Heart right ventricle (tissue), 16 donors: ENCODE measurements at regions not wholly inside any gene's neighbourhood (a gene's known extent, or its start where the extent isn't known, plus 50 kb on each side); places are given as distances from the start of the nearest gene placed in this dataset.

Source experiments
- ATAC-seq, 8 donors: fragments of 200-7000 bp; cut with Tn5 transposase; one replicate each; pipeline ENCODE4 v1.9.1; 2020; ENCODE audit warnings: mild to moderate bottlenecking in 8 of 8, moderate library complexity in 8 of 8, moderate number of reproducible peaks in 1 of 8
- DNase-seq, 2 donors: peaks; one replicate each; pipeline ENCODE4 v3.0.0-alpha.2; 2020
- H3K27ac ChIP-seq, 10 donors: fragments of 200-600 bp; sonication (generic) in 2 of 10; one replicate each; pipeline versions ENCODE4 v1.5.0 to v1.8.0; 2020 to 2022; ENCODE audit warnings: mild to moderate bottlenecking in 3 of 10
- H3K27me3 ChIP-seq, 7 donors: fragments of 200-600 bp; one replicate each; pipeline ENCODE4 v1.8.0; 2021 to 2022; ENCODE audit warnings: mild to moderate bottlenecking in 2 of 7
- H3K36me3 ChIP-seq, 9 donors: fragments of 200-600 bp; sonication (generic) in 1 of 9; one replicate each; pipeline versions ENCODE4 v1.5.0 to v1.8.0; 2020 to 2022; ENCODE audit warnings: mild to moderate bottlenecking in 2 of 9
- H3K4me1 ChIP-seq, 9 donors: fragments of 200-600 bp; sonication (generic) in 1 of 9; one replicate each; pipeline versions ENCODE4 v1.5.0 to v1.8.0; 2020 to 2022; ENCODE audit warnings: mild to moderate bottlenecking in 4 of 9
- H3K4me3 ChIP-seq, 10 donors: fragments of 200-600 bp; sonication (generic) in 2 of 10; one replicate each; pipeline versions ENCODE4 v1.5.0 to v1.8.0; 2020 to 2022; ENCODE audit warnings: mild to moderate bottlenecking in 7 of 10, moderate library complexity in 2 of 10
- H3K9me3 ChIP-seq, 11 donors: fragments of 200-600 bp in 10 of 11; sonication (generic) in 2 of 11; one replicate each; pipeline versions ENCODE4 v1.5.0 to v1.8.0; 2013 to 2022; ENCODE audit warnings: mild to moderate bottlenecking in 2 of 11, control low read depth in 1 of 11, moderate library complexity in 1 of 11
- WGBS, 2 donors: extraction: QIAGEN DNeasy Blood & Tissue Kit; methylation state at CpG; one replicate each; pipeline ENCODE4 v1.1.7; 2013; ENCODE audit warnings: inconsistent platforms in 1 of 2; 5-methylcytosine and 5-hydroxymethylcytosine counted together
- intact Hi-C, 10 donors: fragments of 100-400 bp; cut with DNase I; formaldehyde crosslinking; loops; one replicate each; pipeline versions ENCODE4 v1.11.1 to v1.14.2; 2022
- TF ChIP-seq, protein P1 (sequence below), 9 donors: fragments of 200-600 bp; sonication (generic) in 2 of 9; IDR thresholded peaks; one replicate each; pipeline versions ENCODE4 v1.5.0 to v1.8.0; 2021 to 2022; ENCODE audit warnings: antibody characterized with exemption in 9 of 9, mild to moderate bottlenecking in 5 of 9, moderate library complexity in 1 of 9
- donor health status: Arrhythmogenic right ventricular cardiomyopathy.
- donor health status: ischemic (EF 13 %, LVEDD 7.1; RV severe dilation, severe dysfunction).
- donor health status: healthy with polysubstance abuse.
- donor health status: DM: no; HTN: yes; CAD: no.
- donor health status: DM: no; HTN: no; CAD: no.
- donor health status: ischemic (EF 25% LVEDD 6.9; RV normal size, moderate dysfunction).
- donor health status: ischemic (EF 25% LVEDD 5.7; RV mildly dilated, moderate dysfunction).
- donor health status: healthy.
- donor health status: DM: yes; HTN: yes; CAD: no.
- donor health status: Ischemic cardiomyopathy.
- donor health status: ischemic (EF 35%, LVEDD 5.7; RV mildly dilated, moderate dysfunction).
- donor health status: nonischemic (EF 11% LVEDD 7.7; RV severe dilation, severe dysfunction).
- donor health status: DM: yes; HTN: yes; CAD: no.
- donor health status: PGD.
- donor health status: ischemic (EF 29% LVEDD 5.4; RV normal size, mild dysfunction).
- donor health status: nonischemic (EF 23%, LVEDD 6.1; RV moderate dilation, normal function).

DNA sequence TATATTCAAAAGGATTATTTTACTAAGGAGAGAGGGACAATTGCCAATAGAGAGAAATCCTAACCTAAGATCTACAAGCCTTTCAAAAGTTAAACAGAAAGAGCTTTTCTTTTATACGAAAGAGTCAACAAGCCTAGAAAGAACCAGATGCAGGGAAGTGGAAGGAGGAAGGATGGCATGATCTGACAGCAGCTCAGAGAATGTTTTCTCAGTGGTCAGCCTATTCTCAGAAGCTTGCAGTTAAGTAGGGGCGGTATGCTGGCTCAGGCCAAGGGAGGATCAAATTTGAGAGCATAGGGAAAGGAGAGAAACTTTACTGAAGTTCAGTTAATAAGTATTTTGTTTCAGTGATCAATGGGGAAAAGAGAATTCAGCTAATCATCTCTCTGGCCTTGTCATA is 88.0 kb upstream of the FTMT start:
- 75 to 76% methylated on average over 2 of the region's 2 CpGs for WGBS, 2 donors
- Histone ChIP-seq H3K4me1 (no peaks in the 10 kb centered on the region), H3K27me3 (no peaks in the 10 kb centered on the region), H3K36me3 (no peaks in the 10 kb centered on the region), H3K4me3 (no peak overlapping the region), H3K9me3 (no peaks in the 10 kb centered on the region), H3K27ac (no peak overlapping the region)
- intact Hi-C loops = loop anchor here in 1 of 10 donors (10.0 kb wide), 1 partner anchor 59 kb away; no protein-coding TSS in a partner anchor
- TF ChIP-seq, protein P1, sequence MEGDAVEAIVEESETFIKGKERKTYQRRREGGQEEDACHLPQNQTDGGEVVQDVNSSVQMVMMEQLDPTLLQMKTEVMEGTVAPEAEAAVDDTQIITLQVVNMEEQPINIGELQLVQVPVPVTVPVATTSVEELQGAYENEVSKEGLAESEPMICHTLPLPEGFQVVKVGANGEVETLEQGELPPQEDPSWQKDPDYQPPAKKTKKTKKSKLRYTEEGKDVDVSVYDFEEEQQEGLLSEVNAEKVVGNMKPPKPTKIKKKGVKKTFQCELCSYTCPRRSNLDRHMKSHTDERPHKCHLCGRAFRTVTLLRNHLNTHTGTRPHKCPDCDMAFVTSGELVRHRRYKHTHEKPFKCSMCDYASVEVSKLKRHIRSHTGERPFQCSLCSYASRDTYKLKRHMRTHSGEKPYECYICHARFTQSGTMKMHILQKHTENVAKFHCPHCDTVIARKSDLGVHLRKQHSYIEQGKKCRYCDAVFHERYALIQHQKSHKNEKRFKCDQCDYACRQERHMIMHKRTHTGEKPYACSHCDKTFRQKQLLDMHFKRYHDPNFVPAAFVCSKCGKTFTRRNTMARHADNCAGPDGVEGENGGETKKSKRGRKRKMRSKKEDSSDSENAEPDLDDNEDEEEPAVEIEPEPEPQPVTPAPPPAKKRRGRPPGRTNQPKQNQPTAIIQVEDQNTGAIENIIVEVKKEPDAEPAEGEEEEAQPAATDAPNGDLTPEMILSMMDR (IDR thresholded peaks at IDR 0.05) = no peak
- ATAC-seq (no peak), DNase-seq (no peak)

DNA sequence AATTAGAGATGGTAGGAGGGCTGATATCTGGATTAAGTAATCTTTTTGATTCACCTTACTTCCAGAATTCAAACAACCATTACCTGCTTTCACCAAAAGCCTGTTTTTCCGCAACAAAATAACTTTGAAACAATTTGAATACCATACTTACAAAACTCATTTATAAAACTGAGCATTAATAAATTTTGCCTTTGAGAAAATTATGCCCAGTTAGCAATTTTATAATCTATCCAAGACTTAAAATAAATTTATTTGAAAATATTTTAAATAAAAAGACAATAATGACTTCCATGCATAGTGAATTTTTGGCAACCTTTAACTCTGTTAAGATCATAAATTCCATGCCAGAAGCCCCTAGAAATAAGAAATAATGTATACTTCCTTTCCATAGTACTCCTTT is 71.3 kb upstream of the FTMT start:
- ATAC-seq = no peak
- Histone ChIP-seq H3K4me3 (no peak overlapping the region), H3K4me1 (no peaks in the 10 kb centered on the region), H3K27ac (no peak overlapping the region), H3K9me3 (no peaks in the 10 kb centered on the region), H3K27me3 (no peaks in the 10 kb centered on the region), H3K36me3 (no peaks in the 10 kb centered on the region)
- TF ChIP-seq, protein P1 (IDR thresholded peaks at IDR 0.05) = no peak
- intact Hi-C loops = no loop called here
- 88 to 95% methylated on average over 1 of the region's 1 CpG for WGBS, 2 donors
- DNase-seq = no peak

DNA sequence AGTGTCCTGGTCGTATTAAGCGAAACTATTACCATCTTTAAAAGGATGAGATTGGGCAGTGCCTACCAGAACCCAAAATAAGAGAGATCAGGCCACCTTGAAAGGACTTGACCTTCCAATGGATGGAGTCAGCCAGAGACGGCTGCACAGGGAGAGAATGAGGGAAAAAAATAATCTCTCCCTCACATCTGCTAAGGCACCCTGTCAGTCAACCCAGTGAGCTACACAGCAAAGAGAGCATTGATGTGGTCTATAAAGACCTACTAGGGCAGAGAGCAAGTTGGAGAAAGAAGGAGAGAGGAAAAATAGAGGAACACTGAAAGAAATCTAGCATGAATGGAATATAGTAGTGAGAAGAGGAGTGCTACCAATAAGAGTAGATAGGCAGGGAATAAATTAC is 68.0 kb upstream of the FTMT start:
- Histone ChIP-seq H3K4me1 (no peaks in the 10 kb centered on the region), H3K36me3 (no peaks in the 10 kb centered on the region), H3K27me3 (no peaks in the 10 kb centered on the region), H3K9me3 (no peaks in the 10 kb centered on the region), H3K4me3 (no peak overlapping the region), H3K27ac (no peak overlapping the region)
- WGBS, 2 donors = 76 to 85% methylated on average over 3 of the region's 3 CpGs
- intact Hi-C loops = no loop called here
- DNase-seq = no peak
- ATAC-seq = no peak
- TF ChIP-seq, protein P1 (IDR thresholded peaks at IDR 0.05) = no peak

DNA sequence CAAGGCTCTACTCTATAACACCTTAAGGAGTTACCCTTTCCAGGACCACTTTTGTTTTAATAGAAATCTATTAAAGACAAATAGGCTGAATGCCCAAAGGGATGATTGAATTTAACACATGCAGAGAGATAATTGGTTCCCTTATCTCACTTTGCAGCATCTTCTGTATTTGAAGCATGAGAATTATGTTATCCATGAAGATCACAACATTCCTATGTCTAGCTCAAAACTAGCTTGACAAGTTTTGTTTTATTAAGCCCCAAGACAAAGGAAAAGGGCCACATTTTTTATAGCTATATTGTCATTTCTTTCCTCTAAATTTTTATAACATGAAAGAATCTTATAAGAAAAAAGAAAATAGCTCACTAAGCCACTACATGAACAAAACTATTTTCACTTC is 57.9 kb upstream of the FTMT start:
- peaks cover 0 to 12% (median 0%) of the 10 kb centered on the region in 11 donors for H3K9me3 ChIP-seq
- TF ChIP-seq, protein P1 (IDR thresholded peaks at IDR 0.05) = no peak
- no peaks in the 10 kb centered on the region for H3K36me3 ChIP-seq
- intact Hi-C loops = no loop called here
- DNase-seq (no peak), ATAC-seq (no peak)
- H3K4me3 ChIP-seq = no peak overlapping the region
- no peak overlapping the region for H3K27ac ChIP-seq
- H3K4me1 ChIP-seq = no peaks in the 10 kb centered on the region
- H3K27me3 ChIP-seq = no peaks in the 10 kb centered on the region

DNA sequence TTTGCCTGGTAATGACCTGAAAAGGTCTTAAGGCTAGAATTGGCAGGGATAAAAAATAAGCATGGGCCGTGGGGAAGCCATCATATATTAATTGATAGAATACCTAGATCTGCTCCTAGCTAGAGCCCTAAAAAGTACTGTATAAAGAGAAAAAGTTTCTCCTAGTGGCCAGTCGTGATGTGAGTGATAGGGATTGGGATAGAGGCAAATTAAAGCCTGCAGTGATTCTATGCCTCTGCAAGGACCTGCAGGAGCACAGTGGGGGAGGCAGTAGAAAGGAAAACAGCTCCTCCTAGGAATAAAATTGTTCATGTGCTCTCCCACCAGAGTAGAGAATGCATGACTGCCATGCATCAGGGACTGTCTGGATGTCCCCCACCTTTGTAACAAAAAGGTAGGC is 56.2 kb upstream of the FTMT start:
- Histone ChIP-seq H3K36me3 (no peaks in the 10 kb centered on the region), H3K9me3 (peaks cover 0 to 5% (median 0%) of the 10 kb centered on the region in 11 donors), H3K4me1 (no peaks in the 10 kb centered on the region), H3K4me3 (no peak overlapping the region), H3K27ac (no peak overlapping the region), H3K27me3 (no peaks in the 10 kb centered on the region)
- WGBS, 2 donors = 49 to 55% methylated on average over 2 of the region's 2 CpGs
- DNase-seq (no peak), ATAC-seq (no peak)
- intact Hi-C loops = no loop called here
- TF ChIP-seq, protein P1 (IDR thresholded peaks at IDR 0.05) = no peak
